HG02798 (cell line): ENCODE measurements at regions not wholly inside any gene's neighbourhood (a gene's known extent, or its start where the extent isn't known, plus 50 kb on each side); places are given as distances from the start of the nearest gene placed in this dataset.
A peak's percentile ranks its signal among the peaks of the same experiment; 100 is the strongest.
"Not testable (repeated sequence)": the region's sequence is repeated elsewhere in the genome, so short reads cannot be mapped to it uniquely, and the experiment has no call there.

Source experiments
- ATAC-seq: cut with Tn5 transposase; IDR thresholded peaks from one replicate; pipeline ENCODE4 v1.9.1; 2021; ENCODE audit warnings: mild to moderate bottlenecking; ENCODE audit not compliant: unreplicated experiment, poor library complexity

GRCh38 chr2:38484957-38485356 lies 107.9 kb upstream of the ATL2 start:
- ATAC-seq = no peak

GRCh38 chr2:38483776-38484501 lies 106.9 kb upstream of the ATL2 start:
- no peak for ATAC-seq

DNA sequence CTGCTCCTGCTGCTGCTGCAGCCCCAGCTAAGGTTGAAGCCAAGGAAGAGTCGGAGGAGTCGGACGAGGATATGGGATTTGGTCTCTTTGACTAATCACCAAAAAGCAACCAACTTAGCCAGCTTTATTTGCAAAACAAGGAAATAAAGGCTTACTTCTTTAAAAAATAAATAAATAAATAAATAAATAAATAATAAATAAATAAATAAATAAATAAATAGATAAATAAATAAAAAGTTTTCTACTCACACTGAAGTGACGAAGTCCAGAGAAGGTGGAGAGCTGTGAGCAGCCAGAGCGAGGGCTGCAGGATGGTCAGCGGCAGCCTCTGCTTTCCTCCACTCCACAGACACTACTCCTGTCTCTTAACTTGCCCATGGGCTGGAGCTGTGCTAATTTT lies 105.6 kb upstream of the ATL2 start:
- ATAC-seq = not testable (repeated sequence)

DNA sequence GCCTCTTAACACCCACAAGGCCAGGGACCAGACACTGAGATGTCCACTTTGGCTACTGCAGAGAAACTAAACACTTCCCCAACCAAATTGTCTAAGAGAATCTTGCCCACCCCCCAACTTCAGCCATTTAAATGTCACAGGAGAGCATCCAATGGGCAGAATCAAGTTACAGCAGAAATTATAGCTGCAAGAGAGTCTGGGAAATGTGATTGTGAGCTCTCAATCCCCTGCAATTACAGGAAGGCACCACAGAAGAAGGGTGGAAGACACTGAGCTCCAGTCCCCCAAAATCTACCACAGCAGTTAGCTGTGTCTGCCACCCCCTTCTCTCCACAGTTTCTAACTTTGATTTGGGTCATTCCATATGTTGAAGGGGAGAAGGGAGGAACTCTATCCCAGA lies 103.5 kb upstream of the ATL2 start:
- ATAC-seq = no peak

DNA sequence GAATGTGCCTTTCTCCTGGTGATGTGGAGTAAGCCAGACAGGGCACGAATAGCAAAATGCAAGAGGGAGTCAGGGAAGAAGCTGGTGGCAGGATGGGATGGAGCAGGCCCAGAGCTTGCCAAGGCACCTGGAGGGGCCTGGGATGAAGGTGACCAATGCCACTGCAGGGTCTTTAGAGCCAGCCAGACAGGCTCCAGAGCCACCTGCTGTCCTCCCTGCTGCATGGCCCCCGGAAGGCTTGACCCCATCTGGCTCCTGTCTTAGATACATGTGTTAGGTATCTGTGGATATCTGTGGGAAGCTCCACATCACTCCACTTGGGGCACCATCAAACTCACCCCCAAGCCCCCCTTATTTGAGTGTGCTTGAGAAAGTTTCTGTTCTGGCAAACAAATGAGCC lies 99.9 kb upstream of the ATL2 start:
- no peak for ATAC-seq

GRCh38 chr2:38475567-38475881 lies 98.5 kb upstream of the ATL2 start:
- no peak for ATAC-seq

- no peak for ATAC-seq
Measured at GRCh38 chr2:38474715-38475566, 97.9 kb upstream of the ATL2 start.

GRCh38 chr2:38474021-38474456 lies 97.0 kb upstream of the ATL2 start:
- ATAC-seq = no peak

GRCh38 chr2:38473333-38474005 lies 96.4 kb upstream of the ATL2 start:
- no peak for ATAC-seq

DNA sequence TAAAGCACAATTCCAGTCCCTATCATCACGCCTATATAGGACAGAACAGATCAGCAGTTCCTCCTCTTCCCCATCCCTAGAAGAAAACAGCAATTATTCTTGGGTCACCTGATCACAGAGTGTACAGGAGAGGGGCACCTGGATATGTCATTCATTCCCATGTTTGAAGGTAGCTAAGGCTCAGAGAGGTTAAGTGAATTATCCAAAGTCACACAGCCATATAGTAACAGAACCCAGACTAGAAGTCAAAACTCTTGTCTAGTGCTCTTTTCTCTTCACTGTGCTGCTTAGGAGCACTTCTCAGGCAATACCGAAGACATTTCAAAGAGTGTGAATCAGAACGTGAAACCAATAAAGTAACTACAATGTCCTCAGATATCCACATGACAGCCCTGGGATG lies 93.0 kb upstream of the ATL2 start:
- ATAC-seq = no peak

DNA sequence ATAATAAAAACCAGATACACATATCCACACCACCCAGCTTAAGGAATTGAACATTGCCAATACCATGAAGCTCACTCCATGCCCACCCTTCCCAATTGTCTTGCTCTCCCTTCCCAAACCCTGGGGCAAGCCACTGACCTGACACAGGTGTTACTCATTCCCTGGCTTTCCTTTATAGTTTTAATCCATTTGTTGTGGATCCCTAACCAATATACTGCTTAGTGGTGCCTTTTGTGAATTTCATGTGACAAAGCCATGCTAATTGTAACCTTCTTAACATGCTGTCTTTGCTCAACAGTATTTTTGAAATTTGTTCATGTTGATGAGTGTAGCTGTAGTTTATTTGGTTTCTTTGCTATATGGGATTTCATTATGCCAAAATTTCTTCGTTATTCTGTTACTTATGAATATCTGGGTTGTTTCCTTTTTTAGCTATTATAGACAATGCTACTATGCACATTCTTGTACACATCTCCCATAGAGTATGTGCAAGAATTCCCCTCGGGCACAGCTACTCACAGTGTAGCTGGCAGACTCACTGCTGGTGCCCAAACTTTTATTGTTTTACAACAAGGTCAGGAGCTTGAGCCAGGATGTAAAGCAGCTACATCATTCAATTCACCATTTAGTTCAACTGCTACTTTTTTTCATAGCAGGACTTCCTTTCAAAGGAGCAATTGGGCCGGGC lies 90.8 kb upstream of the ATL2 start:
- ATAC-seq = no peak

DNA sequence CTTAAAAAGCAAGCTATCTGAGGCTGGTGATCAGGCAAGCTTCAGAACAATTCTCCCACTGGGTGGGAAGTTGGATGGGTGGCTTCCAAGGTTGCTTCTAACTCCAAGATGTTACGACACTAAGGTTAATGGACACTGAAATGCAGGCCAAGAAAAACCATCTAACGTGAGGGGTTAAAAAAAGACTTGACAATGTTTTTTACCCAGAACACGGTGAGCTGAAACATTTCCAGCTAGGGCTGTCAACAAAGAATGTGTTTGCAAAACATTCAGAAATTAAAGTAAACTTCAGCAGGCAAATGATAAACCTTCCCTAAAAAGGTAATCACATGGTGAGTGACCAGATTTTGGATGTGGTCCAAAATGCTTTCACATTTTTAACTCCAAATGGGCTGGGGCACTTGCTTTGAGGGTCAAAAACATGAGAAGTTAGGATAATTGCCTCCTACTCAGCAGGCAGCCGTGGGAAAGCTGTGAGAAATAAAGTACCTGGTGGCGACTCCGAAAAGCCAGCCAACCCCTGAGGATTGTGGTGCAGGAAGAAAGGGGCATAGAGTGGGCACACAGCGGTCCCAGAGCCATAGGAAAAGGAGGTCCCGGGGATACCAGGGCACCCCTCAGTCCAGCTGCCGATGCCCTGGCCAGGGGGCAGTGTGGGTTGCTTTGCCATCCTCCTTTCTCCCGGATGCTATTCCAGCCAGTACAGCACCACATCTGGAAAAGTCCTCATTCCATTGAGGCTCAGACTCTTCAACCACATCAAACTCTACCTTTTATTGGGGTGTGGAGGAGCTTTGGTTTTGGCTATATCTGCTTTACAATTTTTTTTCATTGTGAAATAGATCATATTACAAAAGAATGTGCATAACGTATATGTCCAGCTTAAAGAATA lies 90.0 kb upstream of the ATL2 start:
- ATAC-seq = no peak

GRCh38 chr2:38466409-38466808 lies 89.3 kb upstream of the ATL2 start:
- no peak for ATAC-seq

DNA sequence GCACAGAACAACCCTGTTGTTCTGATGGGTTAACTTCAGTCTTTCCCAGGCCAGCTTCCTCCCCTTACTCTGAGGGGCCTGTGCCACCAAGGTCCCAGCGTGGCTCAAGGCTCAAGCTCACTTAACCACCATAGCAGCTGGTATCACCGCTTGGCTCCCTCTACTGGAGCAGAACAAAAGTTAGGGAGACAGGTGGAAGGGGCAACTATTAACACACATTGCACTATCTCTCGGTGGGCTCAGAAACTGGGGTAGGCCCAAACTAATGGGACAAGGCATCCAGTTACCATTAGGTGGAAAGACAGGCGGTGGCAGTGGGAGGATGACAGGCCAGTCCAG lies 88.7 kb upstream of the ATL2 start:
- ATAC-seq = peak; percentile 62

DNA sequence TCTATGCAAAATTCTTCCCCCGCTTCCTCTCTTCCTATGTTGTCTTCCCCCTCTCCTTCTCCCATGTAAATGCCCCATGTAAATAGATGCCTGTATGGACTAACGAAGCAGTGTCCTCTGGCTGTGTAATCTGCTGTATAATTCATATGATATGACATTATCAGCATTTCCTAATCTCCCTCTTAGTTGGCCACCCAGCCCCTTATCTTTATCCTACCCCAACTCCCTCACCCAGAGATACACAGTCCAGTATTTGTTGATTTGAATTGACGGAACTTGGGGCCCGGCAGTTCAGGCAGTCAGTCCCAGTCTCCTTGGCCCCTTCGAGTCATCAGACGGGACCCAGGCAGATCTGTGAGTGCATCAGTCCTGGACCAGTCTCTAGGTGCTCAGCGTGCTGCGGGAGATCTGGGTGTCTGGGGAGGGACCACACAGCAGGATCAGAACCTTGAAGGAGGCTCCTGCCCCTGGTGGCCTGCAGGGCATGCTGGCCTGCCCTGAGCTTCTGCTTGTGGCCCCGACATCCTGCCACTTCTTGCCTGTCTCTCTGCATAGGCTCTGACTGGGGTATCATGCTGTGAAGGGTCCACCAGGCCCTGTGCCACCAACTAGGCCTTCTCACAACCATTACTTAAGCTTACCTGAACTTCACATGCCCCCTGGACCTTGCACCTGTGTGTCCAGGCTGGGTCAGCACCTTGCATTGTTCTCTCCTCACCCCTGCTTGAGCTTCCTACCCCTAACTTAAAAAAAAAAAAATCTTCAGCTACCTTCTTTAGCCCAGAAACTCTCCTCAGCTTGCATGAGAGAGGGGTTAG lies 88.1 kb upstream of the ATL2 start:
- ATAC-seq = peak; percentile 6

GRCh38 chr2:38463752-38464151 lies 86.7 kb upstream of the ATL2 start:
- ATAC-seq = no peak

DNA sequence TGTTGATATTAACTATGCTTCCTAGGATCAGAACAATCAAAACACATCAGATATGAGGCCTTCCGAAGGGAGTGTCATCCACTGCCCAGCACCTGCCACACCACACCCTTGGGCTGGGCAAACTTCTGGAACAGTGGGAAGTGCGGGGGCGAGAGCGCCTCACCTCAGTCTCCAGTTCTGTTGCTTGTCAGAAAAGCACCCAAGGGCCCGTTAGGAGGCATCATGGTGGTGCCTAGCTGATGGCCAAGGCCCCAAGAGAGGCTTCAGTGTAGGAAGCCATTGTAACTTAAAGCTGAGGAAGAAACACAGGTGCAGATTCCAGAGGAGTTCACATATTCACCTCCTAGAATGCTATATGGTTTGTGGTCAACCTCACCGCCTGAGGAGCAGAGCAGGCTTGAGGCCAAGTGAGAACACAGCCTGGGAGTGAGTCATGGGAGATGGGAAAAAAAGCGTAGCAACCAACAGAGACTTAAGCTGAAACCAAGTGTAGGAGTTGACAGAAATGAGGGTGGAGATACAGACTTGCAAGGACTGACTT lies 85.1 kb upstream of the ATL2 start:
- ATAC-seq = peak; percentile 37

- ATAC-seq = no peak
Measured at GRCh38 chr2:38461470-38461869, 84.4 kb upstream of the ATL2 start.

GRCh38 chr2:38460313-38460712 lies 83.2 kb upstream of the ATL2 start:
- ATAC-seq = no peak
